ENCODE measurements at regions not wholly inside any gene's neighbourhood (a gene's known extent, or its start where the extent isn't known, plus 50 kb on each side); places are given as distances from the start of the nearest gene placed in this dataset.

DNA sequence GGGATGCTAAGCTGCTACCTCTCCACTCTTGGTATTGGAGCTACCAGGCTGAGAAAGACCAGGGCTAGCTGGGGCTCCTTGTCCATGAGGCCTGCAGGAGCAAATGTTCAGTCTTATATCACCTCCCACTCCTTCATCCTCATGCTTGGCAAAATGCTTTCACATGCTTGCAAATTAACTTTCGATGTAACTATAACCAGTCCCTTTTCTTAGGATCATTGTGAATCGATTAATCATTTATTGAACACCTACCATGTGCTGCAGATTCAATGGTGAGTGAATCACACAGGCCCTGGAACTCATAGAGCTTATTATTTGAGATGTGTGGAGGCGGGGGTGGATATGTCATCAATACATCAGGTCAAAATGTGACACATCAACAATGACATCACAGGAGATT lies 138.6 kb downstream of the EMX2 start:
- Histone ChIP-seq H3K9ac (replicated peaks in 1 of 4; ENCODE audit: extremely low read depth in 1 of 4, low read depth in 3 of 4, low read length in 3 of 4) (no peak overlapping the region), H3K4me2 (ENCODE audit: insufficient read depth in 1 of 2, low read depth in 2 of 2, low read length in 2 of 2) (no peak overlapping the region), H3K23ac (ENCODE audit: insufficient read length) (no peak overlapping the region), H3K23me2 (ENCODE audit: low read depth, low read length) (peaks cover 3% of the 10 kb centered on the region; the same call in 1 of the 2 replicates), H2AFZ (ENCODE audit: low read length) (no peak overlapping the region), H2BK120ac (replicated peaks; ENCODE audit: low read depth, low read length) (no peak overlapping the region), H2BK15ac (ENCODE audit: low read length) (no peak overlapping the region), H3K27me3 (replicated peaks in 1 of 4; ENCODE audit: control insufficient read depth in 3 of 4, extremely low read depth in 1 of 4, insufficient read depth in 3 of 4, low read length in 3 of 4) (no peaks in the 10 kb centered on the region), H3K18ac (ENCODE audit: extremely low read depth, low read length) (no peak overlapping the region), H2BK5ac (ENCODE audit: low read depth, low read length) (no peak overlapping the region), H3K56ac (replicated peaks; ENCODE audit: insufficient read length, low read depth, low read length) (no peak overlapping the region), H4K20me1 (replicated peaks in 1 of 2; ENCODE audit: control insufficient read depth in 1 of 2, insufficient read depth in 2 of 2, low read length in 2 of 2) (no peaks in the 10 kb centered on the region), H4K5ac (ENCODE audit: insufficient read length, low read depth, low read length) (no peak overlapping the region), H3K9me3 (ENCODE audit: insufficient read depth in 2 of 2, low read depth in 1 of 2, low read length in 1 of 2) (no peaks in the 10 kb centered on the region), H2AK5ac (ENCODE audit: low read depth, low read length) (no peak overlapping the region), H3K4me3 (ENCODE audit: extremely low read depth in 1 of 4, insufficient read depth in 2 of 4, low read depth in 3 of 4, low read length in 4 of 4) (no peak overlapping the region), H3K79me2 (ENCODE audit: control insufficient read depth in 1 of 2, insufficient read depth in 2 of 2, low read length in 2 of 2) (no peaks in the 10 kb centered on the region), H3K79me1 (ENCODE audit: low read depth, low read length) (no peaks in the 10 kb centered on the region), H3K4me1 (replicated peaks in 1 of 4; ENCODE audit: control insufficient read depth in 3 of 4, insufficient read depth in 4 of 4, low read length in 3 of 4) (no peaks in the 10 kb centered on the region), H3K27ac (ENCODE audit: low read depth, low read length) (no peak overlapping the region), H3K36me3 (ENCODE audit: control insufficient read depth in 2 of 4, insufficient read depth in 4 of 4, low read length in 3 of 4) (no peaks in the 10 kb centered on the region), H3K4ac (replicated peaks; ENCODE audit: insufficient read length, low read depth, low read length) (no peak overlapping the region), H2BK12ac (ENCODE audit: low read depth, low read length) (no peak overlapping the region), H3K14ac (ENCODE audit: insufficient read length) (no peak overlapping the region), H2BK20ac (ENCODE audit: low read length) (no peak overlapping the region), H4K8ac (ENCODE audit: extremely low read depth, insufficient read depth, low read length) (no peak overlapping the region), H4K91ac (replicated peaks; ENCODE audit: insufficient read length, low read length) (no peak overlapping the region)
- FAIRE-seq (no peak), DNase-seq (ENCODE audit: low read depth in 1 of 2, low spot score in 2 of 2) (no peak)
- ChIA-PET POLR2A (ENCODE audit: partially characterized antibody) (interaction anchor here (0.5 kb wide), 1 partner anchor 473 kb away, joined by 3 read pairs; no protein-coding TSS in a partner anchor), CTCF (ENCODE audit: partially characterized antibody) (interaction anchor here (1.0 to 1.9 kb wide), 7 partner anchors 9 to 145 kb away, joined by 3 to 6 read pairs (median 3); no protein-coding TSS in a partner anchor)
- 87% methylated on average over 3 of the region's 3 CpGs; no CpG with 5 or more reads in 1 of the 2 experiments for WGBS, 2 experiments (ENCODE audit: extremely low coverage in 1 of 2, insufficient coverage in 1 of 2, insufficient read length in 1 of 2, insufficient replicate concordance in 2 of 2, low coverage in 1 of 2, low lambda C conversion rate in 2 of 2, missing lambda C conversion rate in 1 of 2)
- TF ChIP-seq CEBPB (IDR thresholded peaks at IDR 0.05; ENCODE audit: low read depth, low read length) (no peak), RAD21 (IDR thresholded peaks at IDR 0.05 in 1 of 2, conservative IDR thresholded peaks at IDR 0.05 in 1 of 2; ENCODE audit: low read depth in 2 of 2, low read length in 2 of 2) (no peak), ATF3 (IDR thresholded peaks at IDR 0.05; ENCODE audit: insufficient read depth, low read depth, low read length) (no peak), RBBP5 (IDR thresholded peaks at IDR 0.05; ENCODE audit: borderline replicate concordance, low read depth, low read length) (no peak), NRF1 (IDR thresholded peaks at IDR 0.05; ENCODE audit: low read depth, low read length) (no peak), BCL11A (IDR thresholded peaks at IDR 0.05; ENCODE audit: low read depth in 2 of 2, low read length in 2 of 2) (no peak), KDM1A (IDR thresholded peaks at IDR 0.05; ENCODE audit: borderline replicate concordance, low read length) (no peak), TBP (IDR thresholded peaks at IDR 0.05; ENCODE audit: low read depth, low read length) (no peak), CBX8 (IDR thresholded peaks at IDR 0.05; ENCODE audit: borderline replicate concordance, low read depth, low read length) (no peak), SRF (IDR thresholded peaks at IDR 0.05; ENCODE audit: low read depth, low read length) (no peak), GTF2F1 (IDR thresholded peaks at IDR 0.05; ENCODE audit: borderline replicate concordance, low read depth, low read length) (no peak)

Measured in H1 (cell line).